GM21723 (cell line): ENCODE measurements at regions not wholly inside any gene's neighbourhood (a gene's known extent, or its start where the extent isn't known, plus 50 kb on each side); places are given as distances from the start of the nearest gene placed in this dataset.
A peak's percentile ranks its signal among the peaks of the same experiment; 100 is the strongest.

Source experiments
- ATAC-seq: cut with Tn5 transposase; IDR thresholded peaks from one replicate; pipeline ENCODE4 v1.9.1; 2021; ENCODE audit warnings: mild to moderate bottlenecking, moderate library complexity; ENCODE audit not compliant: unreplicated experiment

- no peak for ATAC-seq
These were observed 196.4 kb upstream of the FOXN3 start for GRCh38 chr14:89613260-89614008.

- ATAC-seq, result no peak
These were observed 192.6 kb upstream of the FOXN3 start for GRCh38 chr14:89609500-89610100.

- ATAC-seq, result no peak
These were observed 190.4 kb upstream of the FOXN3 start for GRCh38 chr14:89607453-89607852.

DNA sequence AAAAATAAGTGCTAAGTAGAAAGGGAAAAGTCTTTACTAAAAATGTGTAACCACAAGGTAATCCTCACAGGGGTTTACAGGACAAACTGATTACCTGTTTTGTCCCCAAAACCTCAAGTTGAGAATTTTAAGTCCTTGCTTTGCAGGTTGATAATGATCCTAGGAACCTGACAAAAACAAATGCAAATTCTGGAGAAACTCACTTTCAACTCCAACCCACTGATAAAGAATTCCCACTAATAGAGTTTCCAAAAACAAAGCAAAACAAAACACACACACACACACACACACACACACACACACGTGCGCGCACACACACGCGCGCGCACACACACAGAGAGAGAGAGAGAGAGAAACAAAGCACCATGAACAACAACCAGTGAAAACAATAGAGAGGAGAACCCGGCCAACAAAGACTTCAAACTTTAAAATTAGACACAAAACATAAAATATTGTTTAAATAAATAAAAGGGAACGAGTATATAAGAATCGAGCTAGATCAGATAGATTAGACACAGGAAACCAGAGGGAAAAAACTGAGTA is 187.0 kb upstream of the FOXN3 start:
- ATAC-seq, result no peak

DNA sequence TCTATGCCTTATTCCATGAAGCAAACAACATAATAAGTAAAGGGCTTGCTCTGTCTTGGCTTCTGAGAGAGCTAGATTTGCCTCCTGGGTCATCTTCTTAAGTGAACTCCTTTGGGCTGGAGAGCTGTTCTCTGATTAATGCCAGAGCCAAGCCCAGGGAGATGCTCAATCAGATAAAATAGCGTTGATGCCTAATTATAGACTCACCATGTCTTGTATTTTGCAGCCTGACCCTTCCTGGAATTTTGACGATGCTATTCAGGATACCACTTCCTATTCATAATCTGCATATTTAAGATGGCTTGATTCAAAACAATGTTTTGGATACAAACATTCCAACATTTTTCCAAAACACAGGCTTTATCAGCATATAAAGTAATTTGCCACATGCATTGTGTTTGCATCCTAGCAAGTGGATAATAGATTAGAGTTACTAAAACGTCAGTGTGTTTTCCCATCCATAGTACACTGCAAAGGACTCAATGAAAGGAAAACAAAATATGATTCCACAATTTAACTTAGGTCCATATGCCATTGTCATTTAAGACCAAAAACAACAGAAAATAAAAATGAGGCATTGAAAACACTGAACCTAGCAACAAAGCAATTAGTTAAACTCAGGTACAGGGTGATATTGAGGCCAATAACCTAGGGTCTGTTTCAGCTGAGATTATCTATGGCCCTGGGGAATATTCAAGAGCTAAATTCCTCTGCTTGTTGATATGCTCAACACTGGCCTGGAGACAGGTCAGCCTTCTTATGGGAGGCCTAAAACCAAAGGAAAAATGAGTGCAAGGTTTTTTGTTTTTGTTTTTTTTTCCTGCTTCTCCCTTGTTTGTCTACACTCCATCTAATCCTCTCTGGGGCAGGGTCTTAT is 184.2 kb upstream of the FOXN3 start:
- no peak for ATAC-seq

DNA sequence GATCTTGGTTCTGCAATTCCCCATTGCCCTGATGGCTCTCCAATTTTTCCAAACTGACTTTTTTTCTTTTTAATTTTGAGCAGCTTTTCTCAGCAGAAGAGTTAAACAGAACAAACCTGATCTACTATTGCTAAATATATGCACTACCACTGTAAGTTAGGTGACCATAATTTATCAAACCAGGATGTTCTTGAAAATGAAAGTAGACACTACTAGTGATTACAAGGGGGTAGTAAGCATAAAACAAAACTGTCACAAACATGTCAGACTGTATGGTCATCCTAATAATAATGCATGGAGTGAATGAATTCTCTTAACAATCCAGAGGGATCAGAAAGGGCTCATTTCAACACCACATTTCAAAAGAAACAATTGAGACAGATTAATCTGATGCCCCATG is 183.0 kb upstream of the FOXN3 start:
- ATAC-seq, result no peak

GRCh38 chr14:89598548-89599186 is 181.6 kb upstream of the FOXN3 start:
- ATAC-seq, result no peak

DNA sequence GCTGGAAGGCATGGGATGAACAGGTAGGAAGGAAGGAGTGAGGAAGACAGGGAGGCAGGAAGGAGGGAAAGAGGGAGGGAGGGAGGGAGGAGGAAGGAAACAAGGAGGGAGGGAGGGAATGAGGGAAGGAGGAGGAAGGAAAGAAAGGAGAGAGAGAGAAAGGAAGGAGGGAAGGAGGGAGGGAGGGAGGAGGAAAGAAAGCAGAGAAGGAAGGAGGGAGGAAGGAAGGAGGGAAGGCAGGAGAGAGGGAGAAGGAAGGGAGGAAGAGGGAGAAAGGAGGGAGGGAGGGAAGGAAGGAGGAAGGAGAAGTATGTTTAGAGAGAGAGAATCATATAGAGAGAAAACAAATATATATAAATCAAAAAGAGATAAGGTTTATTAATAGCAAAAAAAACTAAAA is 175.9 kb upstream of the FOXN3 start:
- no peak for ATAC-seq

GRCh38 chr14:89589400-89590118 is 172.5 kb upstream of the FOXN3 start:
- ATAC-seq, result peak; percentile 56

- no peak for ATAC-seq
These were observed 171.8 kb upstream of the FOXN3 start for GRCh38 chr14:89588840-89589296.

DNA sequence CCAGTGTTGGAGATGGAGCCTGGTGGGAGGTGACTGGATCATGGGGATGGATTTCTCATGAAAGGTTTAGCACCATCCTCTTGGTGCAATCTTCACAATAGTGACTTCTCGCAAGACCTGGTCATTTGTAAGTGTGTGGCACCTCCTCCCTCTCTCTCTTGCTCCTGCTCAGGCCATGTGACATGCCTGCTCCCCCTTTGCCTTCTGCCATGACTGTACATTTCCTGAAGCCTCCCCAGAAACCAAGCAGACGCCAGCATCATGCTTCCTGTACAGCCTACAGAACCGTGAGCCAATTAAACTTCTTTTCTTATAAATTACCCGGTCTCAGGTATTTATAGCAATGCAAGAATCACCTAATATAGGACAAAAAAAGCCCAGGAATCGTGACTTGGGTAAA is 171.0 kb upstream of the FOXN3 start:
- ATAC-seq, result no peak

- no peak for ATAC-seq
These were observed 170.0 kb upstream of the FOXN3 start for GRCh38 chr14:89587136-89587420.

- ATAC-seq, result no peak
These were observed 169.5 kb upstream of the FOXN3 start for GRCh38 chr14:89586258-89587135.

DNA sequence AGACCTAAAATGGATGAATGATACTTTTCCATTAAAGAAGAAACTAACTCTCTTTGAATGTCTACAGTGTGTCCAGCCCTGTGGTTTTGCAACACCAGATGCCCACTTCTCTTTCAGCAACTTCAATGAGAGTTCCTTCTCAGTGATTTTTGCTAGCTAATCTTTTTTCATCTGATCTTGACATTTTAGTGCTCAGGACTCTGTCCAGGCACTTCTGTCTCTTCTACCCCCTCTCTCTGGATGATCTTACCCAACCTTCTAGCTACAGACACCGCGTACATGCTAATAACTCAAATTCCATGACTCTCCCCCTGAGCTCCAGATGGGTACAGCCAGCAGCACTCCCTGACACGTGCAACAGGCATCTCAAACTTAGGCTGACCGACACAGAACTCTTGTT is 161.1 kb upstream of the FOXN3 start:
- ATAC-seq, result no peak

- ATAC-seq, result no peak
These were observed 159.9 kb upstream of the FOXN3 start for GRCh38 chr14:89576960-89577359.

GRCh38 chr14:89576145-89576927 is 159.3 kb upstream of the FOXN3 start:
- no peak for ATAC-seq

GRCh38 chr14:89575386-89576061 is 158.5 kb upstream of the FOXN3 start:
- no peak for ATAC-seq

GRCh38 chr14:89574420-89574819 is 157.4 kb upstream of the FOXN3 start:
- no peak for ATAC-seq
